MV-4-11 (cell line): ENCODE measurements at regions not wholly inside any gene's neighbourhood (a gene's known extent, or its start where the extent isn't known, plus 50 kb on each side); places are given as distances from the start of the nearest gene placed in this dataset.
A peak's percentile ranks its signal among the peaks of the same experiment; 100 is the strongest.

ENCODE experiments used
- DNase-seq: peaks from one replicate; lab custom pipeline; 2025; lab: John Stamatoyannopoulos, UW

- no peak for DNase-seq
These were observed 90.6 kb upstream of the LDAH start for GRCh38 chr2:20913491-20913890.

- no peak for DNase-seq
These were observed 77.2 kb upstream of the LDAH start for GRCh38 chr2:20900052-20900636.

GRCh38 chr2:20897874-20898453 lies 75.1 kb upstream of the LDAH start:
- no peak for DNase-seq

- DNase-seq: no peak
These were observed 74.1 kb upstream of the LDAH start for GRCh38 chr2:20897047-20897446.

GRCh38 chr2:20884829-20885228 lies 61.9 kb upstream of the LDAH start:
- DNase-seq: no peak

GRCh38 chr2:20882466-20883170 lies 59.7 kb upstream of the LDAH start:
- DNase-seq: no peak

GRCh38 chr2:20880221-20880771 lies 57.4 kb upstream of the LDAH start:
- DNase-seq: no peak

GRCh38 chr2:20879221-20879620 lies 56.3 kb upstream of the LDAH start:
- DNase-seq: no peak

- DNase-seq: peak; percentile 69
These were observed 55.1 kb upstream of the LDAH start for GRCh38 chr2:20877960-20878359.
